Activated CD8-positive, alpha-beta memory T cell treated with anti-CD3 and anti-CD28 coated beads, Interleukin-2, amount 50 U/mL, for 24 hours (primary cell): ENCODE measurements at regions not wholly inside any gene's neighbourhood (a gene's known extent, or its start where the extent isn't known, plus 50 kb on each side); places are given as distances from the start of the nearest gene placed in this dataset.

ENCODE experiments used
- DNase-seq: peaks from one replicate; pipeline ENCODE4 v3.0.0-alpha.2; 2020; ENCODE audit errors: extremely low read depth

- DNase-seq, result no peak
Measured at GRCh38 chr2:7971841-7972240, 710.0 kb upstream of the ID2 start.

DNA sequence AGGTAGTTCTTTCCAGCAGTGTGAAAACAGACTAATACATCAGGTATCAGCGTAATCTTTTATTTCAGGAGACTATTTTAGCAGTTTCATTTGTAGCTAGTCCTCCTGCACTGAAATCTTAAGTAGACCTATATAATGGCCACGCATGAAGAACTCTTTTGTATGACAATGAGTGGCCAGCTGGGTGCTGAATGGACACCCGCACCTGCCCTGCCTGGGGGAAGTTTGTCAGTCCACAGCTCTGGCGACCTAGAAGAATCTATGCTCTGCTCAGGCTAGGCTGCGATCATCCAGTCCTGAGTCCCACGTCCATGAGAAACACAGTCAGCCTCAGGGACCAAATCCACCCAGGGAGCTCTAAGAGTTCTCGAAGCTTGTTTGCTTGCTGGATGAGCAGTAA lies 709.2 kb upstream of the ID2 start:
- DNase-seq, result no peak

DNA sequence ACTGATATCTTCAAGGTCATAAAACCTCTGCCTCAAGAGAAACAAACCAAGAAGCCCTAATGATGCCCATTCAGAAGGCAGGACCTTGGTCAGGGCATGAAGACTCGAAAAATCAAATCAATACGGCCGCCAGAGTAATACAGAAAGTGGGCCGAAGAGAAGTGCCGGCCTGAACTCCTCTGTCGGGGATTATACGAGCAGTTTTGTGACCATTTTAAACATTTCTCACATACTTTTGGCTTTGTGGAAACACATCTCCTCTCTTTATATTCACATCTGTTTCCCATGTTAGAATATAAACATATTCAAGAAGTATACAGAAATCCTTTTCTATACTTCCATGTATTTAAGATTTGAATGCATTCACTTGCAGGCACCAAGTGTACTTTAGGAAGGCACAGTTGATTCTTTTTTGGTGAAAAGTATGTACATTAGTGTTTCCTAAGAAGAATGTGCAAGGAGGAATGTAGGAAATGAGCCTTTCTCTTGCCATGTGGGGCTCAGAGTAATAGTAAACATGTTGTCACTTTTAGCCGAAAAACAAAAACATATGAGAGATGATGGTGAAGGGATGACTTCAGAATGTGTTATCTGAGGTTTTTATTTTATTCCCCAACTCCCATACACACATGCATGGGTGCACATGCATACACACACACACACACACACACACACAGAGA lies 707.9 kb upstream of the ID2 start:
- DNase-seq, result no peak

GRCh38 chr2:7974936-7975335 lies 706.9 kb upstream of the ID2 start:
- DNase-seq, result no peak

- no peak for DNase-seq
Measured at GRCh38 chr2:7976206-7976605, 705.6 kb upstream of the ID2 start.

DNA sequence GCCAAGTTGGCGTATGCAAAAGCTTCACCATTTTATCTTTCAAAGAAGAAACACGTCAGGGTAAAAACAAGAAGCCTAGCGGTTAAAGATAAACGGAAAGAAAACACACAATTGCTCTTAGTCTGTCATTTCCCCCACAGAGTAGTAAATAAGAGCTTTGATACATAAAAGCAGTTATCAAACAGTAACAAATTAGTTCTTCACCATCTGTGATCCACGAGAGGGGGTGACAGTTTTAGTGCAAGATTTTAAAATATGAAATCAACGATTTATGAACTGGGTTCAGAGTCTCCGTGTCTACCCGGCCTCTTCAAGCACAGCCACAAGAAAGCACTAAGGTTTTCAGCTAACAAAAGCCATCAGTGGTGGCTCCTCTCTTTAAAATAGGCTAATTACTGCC lies 703.9 kb upstream of the ID2 start:
- DNase-seq, result no peak

DNA sequence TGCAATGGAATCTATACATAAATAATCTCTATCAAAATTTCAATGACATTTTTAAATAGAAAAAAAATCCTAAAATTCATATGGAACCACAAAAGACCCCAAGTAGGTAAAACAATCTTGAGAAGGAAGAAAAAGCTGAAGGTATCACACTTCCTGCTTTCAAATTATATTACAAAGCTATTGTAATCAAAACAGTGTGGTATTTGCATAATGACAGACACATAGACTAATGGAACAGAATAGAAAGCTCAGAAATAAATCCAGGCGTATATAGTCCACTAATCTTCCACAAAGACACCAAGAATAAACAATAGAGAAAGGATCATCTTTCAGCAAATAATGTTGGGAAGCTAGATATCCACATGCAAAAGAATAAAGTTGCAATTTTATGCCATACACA lies 699.8 kb upstream of the ID2 start:
- DNase-seq, result no peak

DNA sequence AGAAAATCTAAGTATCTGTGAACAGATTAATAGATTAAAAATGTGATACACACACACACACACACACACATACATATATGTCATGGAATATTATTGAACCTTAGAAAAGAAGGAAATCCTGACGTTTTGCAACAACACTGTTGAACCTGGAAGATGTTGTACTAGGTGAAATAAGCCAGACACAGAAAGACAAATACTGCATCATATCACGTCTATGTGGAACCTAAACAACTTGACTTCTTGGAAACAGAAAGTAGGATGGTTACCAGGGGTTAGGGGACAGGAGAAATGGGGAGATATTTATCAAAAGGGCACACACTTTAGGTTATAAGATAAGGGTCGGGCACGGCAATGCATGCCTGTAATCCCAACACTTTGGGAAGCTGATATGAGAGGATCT lies 698.4 kb upstream of the ID2 start:
- DNase-seq, result no peak

DNA sequence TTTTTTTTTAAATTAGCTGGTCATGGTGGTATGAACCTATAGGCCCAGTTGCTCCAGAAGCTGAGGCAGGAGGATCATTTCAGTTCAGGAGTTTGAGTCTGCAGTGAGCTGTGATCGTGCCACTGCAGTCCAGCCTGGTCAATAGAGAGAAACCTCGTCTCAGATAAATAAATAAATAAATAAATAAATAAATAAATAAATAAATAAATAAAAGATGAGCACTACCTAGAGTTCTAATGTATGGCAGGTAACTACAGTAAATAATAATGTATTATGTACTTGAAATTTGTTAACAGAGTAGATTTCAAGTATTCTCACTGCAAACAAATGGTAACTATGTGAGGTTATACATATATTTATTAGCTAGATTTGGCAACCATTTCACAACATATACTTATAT lies 697.9 kb upstream of the ID2 start:
- DNase-seq, result no peak

- DNase-seq, result no peak
Measured at GRCh38 chr2:7984693-7985353, 697.0 kb upstream of the ID2 start.

DNA sequence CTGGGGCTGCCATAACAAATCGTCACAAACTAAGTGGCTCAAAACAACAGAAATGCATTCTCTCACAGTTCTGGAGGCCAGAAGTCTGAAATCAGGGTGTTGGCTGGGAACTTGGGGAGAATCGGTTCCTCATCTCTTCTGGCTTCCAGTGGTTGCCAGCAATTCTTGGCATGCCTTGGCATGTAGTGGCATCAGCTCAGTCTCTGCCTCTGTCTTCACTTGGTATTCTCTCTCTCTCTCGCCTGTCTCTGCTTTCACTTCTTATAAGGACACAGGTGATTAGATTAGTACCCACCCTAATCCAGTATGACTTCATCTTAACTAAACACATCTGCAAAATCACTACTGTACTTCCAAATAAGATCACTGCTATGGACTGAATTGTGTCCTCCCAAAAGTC lies 695.4 kb upstream of the ID2 start:
- DNase-seq, result no peak

GRCh38 chr2:7987992-7988391 lies 693.9 kb upstream of the ID2 start:
- DNase-seq, result no peak

DNA sequence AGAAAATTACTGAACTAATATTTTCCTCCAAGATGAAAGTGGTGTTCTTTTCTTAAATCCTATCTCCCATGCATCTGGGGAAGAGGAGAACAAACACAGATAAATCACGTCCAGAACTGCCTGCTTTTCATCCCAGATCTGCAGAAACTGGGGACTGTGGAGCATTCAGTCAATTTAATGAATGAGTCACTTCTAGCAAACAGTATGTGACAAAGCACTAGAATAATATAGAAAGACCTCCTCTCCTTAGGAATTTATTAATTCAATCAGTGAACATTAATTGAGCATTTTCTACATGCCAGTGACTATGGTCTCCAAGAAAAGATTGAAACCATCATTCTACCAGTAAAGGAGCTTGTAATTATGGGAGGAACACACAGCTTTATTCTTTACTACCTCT lies 693.4 kb upstream of the ID2 start:
- DNase-seq, result no peak

DNA sequence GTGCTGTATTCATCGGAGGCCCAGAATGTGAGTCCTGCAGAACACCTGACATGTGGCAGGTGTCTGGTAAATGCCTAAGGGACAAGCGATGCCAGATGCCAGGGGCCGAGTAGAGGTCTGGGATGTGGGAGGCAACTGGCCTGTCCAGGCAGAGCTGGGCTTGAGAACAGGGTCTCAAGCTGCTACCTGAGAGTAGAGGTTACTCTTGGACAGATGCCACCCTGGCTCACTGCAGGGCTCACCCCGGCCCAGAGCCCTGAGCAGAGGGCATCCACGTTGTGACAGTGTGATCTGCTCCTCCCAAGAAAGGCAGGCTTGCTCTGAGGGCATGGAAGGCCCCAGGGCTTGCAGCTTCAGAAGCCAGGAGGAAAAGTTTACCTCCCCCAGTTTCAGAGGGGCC lies 692.0 kb upstream of the ID2 start:
- no peak for DNase-seq

- no peak for DNase-seq
Measured at GRCh38 chr2:7992612-7993602, 688.9 kb upstream of the ID2 start.

- no peak for DNase-seq
Measured at GRCh38 chr2:7994397-7994951, 687.4 kb upstream of the ID2 start.

DNA sequence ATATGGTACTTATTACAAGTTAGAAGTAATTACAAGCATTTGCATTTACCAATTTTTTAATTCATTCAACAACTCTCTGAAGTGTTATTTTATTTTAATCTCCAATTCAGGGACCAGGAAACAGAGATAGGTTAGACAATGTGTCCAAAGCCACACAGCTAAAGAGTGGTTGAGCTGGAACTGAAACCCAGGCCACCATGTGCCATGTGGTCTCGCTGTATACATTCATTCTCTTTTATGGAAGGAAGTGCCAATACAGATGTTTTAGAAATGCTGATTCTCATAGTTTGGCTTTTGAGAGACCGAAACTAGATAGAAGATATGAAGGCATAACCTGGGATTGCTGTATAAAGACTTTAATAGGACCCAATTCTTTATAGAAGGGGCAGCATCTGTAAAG lies 684.6 kb upstream of the ID2 start:
- DNase-seq, result no peak

DNA sequence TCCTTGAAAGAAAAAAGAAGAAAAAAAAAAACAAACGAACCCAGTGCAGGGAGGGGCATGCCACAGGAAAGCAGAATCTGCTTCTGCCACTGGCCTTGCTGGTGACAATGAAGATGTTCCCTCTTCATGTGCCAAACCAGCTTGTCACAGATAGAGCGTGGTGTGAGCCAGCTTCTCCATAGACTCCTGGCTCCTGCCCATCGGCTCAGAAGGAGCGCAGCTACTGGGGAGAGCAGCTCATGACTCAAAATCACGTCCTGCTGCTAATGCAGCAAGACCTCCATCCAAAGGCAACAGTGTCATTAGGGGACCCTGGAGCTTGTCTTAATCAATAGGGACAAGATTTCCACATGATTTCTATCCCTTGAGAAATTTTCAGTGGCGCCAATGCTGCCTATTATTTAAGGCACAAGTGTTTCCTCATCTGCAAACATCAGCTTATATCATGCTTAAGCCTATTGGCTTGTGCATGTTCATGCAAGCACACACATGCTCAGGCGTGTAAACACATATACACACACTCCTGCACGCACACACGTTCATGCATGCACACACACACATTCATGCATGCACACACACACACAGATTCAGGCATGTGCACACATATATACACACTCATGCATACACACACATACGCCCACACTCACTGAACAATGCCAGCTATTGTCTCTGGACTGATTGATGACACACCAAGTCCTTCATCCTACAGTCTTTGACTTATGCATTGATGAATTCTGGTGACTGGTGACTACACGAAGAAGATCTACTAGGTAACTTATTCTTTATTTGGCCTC lies 682.0 kb upstream of the ID2 start:
- no peak for DNase-seq

GRCh38 chr2:8000870-8001269 lies 681.0 kb upstream of the ID2 start:
- no peak for DNase-seq

- DNase-seq, result no peak
Measured at GRCh38 chr2:8002765-8003393, 679.0 kb upstream of the ID2 start.

DNA sequence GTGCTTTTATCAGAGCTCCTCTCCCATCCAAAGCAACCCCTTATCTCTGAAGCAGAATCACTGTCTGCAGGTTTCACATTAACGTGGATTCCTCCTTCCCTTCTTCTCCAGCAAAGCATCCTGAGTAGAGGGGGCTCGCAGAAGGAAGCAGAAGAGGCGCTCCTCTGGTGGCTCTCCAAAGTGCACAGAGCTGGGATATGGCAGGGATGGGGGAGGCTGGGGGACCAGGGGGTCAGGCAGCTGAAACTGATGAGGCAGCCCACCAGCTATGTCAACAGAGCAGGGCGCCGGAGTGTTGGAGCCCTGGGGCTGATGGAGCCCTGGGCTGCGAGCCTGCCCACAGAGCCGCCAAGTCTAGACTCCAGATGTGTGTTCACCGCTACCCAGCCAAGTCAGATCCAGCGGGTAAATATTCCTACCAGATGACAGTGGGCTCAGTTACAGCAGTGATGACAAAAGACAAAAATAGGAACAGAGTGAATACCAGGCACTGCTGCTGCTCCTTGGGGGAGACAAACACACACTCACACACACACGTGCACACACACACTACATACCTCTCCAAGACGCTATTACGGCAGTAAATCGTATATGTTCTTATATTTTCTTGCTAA lies 678.3 kb upstream of the ID2 start:
- DNase-seq, result no peak
